SU-DHL-6 (cell line): ENCODE measurements at regions not wholly inside any gene's neighbourhood (a gene's known extent, or its start where the extent isn't known, plus 50 kb on each side); places are given as distances from the start of the nearest gene placed in this dataset.

Experiments
- EZH2phosphoT487 ChIP-seq: fragments of 200-600 bp; sonication (generic), shearing (Covaris generic); conservative IDR thresholded peaks from 2 replicates; pipeline ENCODE4 v1.6.1; 2018; ENCODE audit warnings: mild to moderate bottlenecking, antibody characterized with exemption, low read length, moderate library complexity, mixed read lengths
- TF ChIP-seq, protein P1 (sequence below): fragments of 200-600 bp; sonication (generic); IDR thresholded peaks from one replicate; pipeline ENCODE4 v1.5.1; 2017; ENCODE audit warnings: antibody characterized with exemption, mild to moderate bottlenecking, low read length, moderate library complexity; ENCODE audit not compliant: insufficient read depth, poor library complexity, severe bottlenecking

DNA sequence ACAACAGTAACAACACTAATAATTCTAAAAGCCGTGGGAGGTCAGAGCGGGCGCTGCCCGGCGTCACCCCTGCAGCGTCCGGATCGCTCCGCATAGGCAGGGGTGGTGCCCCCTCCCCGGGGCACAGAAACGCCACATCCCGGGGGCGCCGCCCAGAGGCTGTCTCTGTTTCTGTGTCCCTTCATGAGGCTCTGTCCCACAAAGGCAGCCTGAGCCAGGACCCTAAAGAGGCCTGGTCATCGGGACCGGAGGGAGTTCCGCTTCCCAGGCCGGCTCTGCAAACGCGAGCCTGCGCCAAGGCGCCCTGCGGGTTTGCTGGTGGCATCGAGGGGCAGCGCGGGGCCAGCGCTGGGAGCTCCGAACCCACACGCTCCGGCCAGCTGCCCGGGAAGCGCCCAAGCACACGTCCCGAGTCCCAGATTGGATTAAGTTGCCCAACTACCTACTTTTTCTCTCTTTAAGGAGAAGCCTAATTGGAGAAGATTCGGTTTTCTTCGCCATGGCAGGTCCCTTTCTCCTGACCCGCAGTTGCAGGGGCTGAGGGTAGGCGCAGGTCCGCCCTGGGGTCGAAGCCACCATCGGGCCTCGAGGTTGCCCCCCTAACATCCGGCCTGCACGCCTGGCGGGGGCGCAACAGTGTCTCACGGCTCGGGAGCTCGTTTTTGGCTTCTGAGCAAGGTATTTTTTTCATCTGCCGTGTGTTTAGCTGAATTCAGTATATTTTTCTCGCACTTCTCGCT lies 421.7 kb downstream of the VRK1 start:
- no peak for TF ChIP-seq EZH2phosphoT487
- TF ChIP-seq, protein P1, sequence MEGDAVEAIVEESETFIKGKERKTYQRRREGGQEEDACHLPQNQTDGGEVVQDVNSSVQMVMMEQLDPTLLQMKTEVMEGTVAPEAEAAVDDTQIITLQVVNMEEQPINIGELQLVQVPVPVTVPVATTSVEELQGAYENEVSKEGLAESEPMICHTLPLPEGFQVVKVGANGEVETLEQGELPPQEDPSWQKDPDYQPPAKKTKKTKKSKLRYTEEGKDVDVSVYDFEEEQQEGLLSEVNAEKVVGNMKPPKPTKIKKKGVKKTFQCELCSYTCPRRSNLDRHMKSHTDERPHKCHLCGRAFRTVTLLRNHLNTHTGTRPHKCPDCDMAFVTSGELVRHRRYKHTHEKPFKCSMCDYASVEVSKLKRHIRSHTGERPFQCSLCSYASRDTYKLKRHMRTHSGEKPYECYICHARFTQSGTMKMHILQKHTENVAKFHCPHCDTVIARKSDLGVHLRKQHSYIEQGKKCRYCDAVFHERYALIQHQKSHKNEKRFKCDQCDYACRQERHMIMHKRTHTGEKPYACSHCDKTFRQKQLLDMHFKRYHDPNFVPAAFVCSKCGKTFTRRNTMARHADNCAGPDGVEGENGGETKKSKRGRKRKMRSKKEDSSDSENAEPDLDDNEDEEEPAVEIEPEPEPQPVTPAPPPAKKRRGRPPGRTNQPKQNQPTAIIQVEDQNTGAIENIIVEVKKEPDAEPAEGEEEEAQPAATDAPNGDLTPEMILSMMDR, result no peak
